ENCODE measurements at regions not wholly inside any gene's neighbourhood (a gene's known extent, or its start where the extent isn't known, plus 50 kb on each side); places are given as distances from the start of the nearest gene placed in this dataset.

- H3K4me3 ChIP-seq = no peak overlapping the region
- no peak for DNase-seq
- H3K4me1 ChIP-seq (ENCODE audit: low read depth) = no peaks in the 10 kb centered on the region
- H3K36me3 ChIP-seq (ENCODE audit: low read depth) = no peaks in the 10 kb centered on the region
- H3K9me3 ChIP-seq = no peaks in the 10 kb centered on the region
- ATAC-seq = no peak
- intact Hi-C loops (cut with DNase I, micrococcal nuclease) = no loop called here
- TF ChIP-seq, protein P1, sequence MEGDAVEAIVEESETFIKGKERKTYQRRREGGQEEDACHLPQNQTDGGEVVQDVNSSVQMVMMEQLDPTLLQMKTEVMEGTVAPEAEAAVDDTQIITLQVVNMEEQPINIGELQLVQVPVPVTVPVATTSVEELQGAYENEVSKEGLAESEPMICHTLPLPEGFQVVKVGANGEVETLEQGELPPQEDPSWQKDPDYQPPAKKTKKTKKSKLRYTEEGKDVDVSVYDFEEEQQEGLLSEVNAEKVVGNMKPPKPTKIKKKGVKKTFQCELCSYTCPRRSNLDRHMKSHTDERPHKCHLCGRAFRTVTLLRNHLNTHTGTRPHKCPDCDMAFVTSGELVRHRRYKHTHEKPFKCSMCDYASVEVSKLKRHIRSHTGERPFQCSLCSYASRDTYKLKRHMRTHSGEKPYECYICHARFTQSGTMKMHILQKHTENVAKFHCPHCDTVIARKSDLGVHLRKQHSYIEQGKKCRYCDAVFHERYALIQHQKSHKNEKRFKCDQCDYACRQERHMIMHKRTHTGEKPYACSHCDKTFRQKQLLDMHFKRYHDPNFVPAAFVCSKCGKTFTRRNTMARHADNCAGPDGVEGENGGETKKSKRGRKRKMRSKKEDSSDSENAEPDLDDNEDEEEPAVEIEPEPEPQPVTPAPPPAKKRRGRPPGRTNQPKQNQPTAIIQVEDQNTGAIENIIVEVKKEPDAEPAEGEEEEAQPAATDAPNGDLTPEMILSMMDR (IDR thresholded peaks at IDR 0.05) = no peak
These were observed 430.2 kb upstream of the ZFP42 start for GRCh38 chr4:187565416-187565815.

DNA sequence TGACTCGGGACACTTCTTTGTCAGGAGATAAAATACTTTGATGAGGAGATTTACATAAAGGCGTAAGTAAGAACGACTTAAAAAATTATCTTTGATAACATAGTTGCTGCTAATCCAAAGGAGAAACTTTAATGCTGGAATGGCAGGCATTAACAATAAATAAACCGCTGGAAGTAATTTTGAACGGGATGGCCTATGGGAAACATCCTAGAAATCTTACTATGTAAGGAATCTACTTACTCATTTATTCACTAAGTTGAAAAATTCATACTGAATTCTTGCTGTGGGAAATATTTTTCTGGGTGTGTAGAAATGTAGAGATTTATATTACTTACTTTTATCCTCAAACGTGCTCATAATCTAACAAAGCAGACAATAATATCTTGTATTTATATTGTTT lies 425.7 kb upstream of the ZFP42 start:
- no peaks in the 10 kb centered on the region for H3K9me3 ChIP-seq
- ATAC-seq = no peak
- H3K4me1 ChIP-seq (ENCODE audit: low read depth) = no peaks in the 10 kb centered on the region
- H3K36me3 ChIP-seq (ENCODE audit: low read depth) = no peaks in the 10 kb centered on the region
- intact Hi-C loops (cut with DNase I, micrococcal nuclease) = no loop called here
- no peak overlapping the region for H3K4me3 ChIP-seq
- TF ChIP-seq, protein P1 (IDR thresholded peaks at IDR 0.05) = no peak
- DNase-seq = no peak

GRCh38 chr4:187575706-187576105 lies 419.9 kb upstream of the ZFP42 start:
- H3K36me3 ChIP-seq (ENCODE audit: low read depth) = no peaks in the 10 kb centered on the region
- no peak overlapping the region for H3K4me3 ChIP-seq
- intact Hi-C loops (cut with DNase I, micrococcal nuclease) = no loop called here
- TF ChIP-seq, protein P1 (IDR thresholded peaks at IDR 0.05) = no peak
- no peaks in the 10 kb centered on the region for H3K4me1 ChIP-seq (ENCODE audit: low read depth)
- H3K9me3 ChIP-seq = no peaks in the 10 kb centered on the region
- ATAC-seq = no peak
- no peak for DNase-seq

- Histone ChIP-seq H3K36me3 (ENCODE audit: low read depth) (no peaks in the 10 kb centered on the region), H3K9me3 (no peaks in the 10 kb centered on the region), H3K4me1 (ENCODE audit: low read depth) (no peaks in the 10 kb centered on the region), H3K4me3 (no peak overlapping the region)
- ATAC-seq (no peak), DNase-seq (no peak)
- TF ChIP-seq, protein P1 (IDR thresholded peaks at IDR 0.05) = no peak
- intact Hi-C loops (cut with DNase I, micrococcal nuclease) = no loop called here
These were observed 418.8 kb upstream of the ZFP42 start for GRCh38 chr4:187576751-187577150.

- intact Hi-C loops (cut with DNase I, micrococcal nuclease) = no loop called here
- no peak for ATAC-seq
- no peaks in the 10 kb centered on the region for H3K9me3 ChIP-seq
These were observed 417.6 kb upstream of the ZFP42 start for GRCh38 chr4:187577941-187578480.

More at GRCh38 chr4:187577941-187578480, 417.6 kb upstream of the ZFP42 start:
- Histone ChIP-seq H3K4me3 (no peak overlapping the region), H3K36me3 (ENCODE audit: low read depth) (no peaks in the 10 kb centered on the region), H3K4me1 (ENCODE audit: low read depth) (no peaks in the 10 kb centered on the region)
- no peak for DNase-seq
- TF ChIP-seq, protein P1 (IDR thresholded peaks at IDR 0.05) = no peak
